ENCODE measurements at regions not wholly inside any gene's neighbourhood (a gene's known extent, or its start where the extent isn't known, plus 50 kb on each side); places are given as distances from the start of the nearest gene placed in this dataset.

DNA sequence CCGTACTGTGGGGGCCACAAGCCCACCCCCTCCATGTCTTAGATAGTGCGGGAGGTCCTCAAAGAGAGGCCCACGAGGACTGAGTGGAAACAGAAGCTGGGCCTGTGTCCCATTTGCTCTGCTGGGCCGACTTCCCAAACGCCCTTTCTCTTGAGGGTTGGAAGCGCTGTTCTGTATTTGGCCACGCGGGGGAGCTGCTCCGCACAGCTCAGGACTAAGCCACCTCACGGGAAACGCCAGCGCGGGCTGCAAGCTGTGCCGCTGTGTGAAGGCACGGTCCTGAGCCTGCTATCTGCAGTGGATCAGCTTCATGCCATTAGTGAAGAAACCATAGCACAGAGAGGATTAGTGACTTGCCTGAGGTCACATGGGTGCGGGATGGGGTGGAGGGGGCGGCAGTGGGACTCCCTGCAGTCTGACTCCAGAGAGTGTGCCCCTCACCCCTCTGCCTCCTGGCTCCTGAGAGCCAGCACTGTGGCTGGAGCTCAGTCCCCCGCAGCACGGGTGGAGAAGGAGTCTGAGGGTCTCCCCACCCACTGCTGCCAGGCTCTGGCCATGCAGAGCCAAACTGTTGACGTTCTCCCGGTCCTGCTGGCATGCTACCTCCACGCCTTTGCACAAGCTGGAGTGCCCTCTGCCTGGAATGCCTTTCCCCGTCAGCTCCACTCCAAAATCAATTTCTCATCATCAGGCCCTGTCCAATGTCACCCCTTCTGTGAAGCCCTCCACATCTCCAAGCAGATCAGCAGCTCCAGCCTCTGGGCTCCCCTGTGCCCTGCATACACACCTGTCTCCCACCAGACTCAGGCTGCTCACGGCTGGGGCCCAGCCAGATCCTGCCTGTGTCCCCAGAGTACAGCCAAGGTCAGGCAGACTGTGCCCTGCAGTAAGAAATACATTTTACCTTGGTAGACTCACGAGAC is 51.5 kb upstream of the LRRC32 start:
- H3K4me3 ChIP-seq (ENCODE audit: low read depth, low read length), result no peak overlapping the region

DNA sequence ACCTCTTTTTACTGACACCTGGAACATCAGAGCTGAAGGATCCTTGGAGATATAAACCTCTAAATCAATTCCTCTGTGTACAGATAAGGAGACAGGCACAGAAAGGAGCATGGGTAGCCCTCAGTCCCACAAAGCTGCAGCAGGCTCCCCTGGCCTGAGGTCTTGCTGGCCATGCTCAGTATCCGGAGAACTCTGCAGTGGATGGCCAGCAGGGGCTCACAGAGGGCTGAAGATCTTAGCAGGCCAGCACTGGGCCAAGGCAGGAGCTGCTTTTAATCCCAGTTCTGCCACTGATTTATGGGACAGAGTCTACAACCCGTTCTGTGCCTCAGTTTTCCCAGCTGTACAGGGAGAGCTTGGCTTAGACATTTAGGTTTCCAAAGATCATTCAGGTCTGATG is 52.6 kb upstream of the LRRC32 start:
- no peak for DNase-seq (ENCODE audit: low read depth)
- H3K4me3 ChIP-seq (ENCODE audit: low read depth, low read length), result no peak overlapping the region
- TF ChIP-seq, protein P1, sequence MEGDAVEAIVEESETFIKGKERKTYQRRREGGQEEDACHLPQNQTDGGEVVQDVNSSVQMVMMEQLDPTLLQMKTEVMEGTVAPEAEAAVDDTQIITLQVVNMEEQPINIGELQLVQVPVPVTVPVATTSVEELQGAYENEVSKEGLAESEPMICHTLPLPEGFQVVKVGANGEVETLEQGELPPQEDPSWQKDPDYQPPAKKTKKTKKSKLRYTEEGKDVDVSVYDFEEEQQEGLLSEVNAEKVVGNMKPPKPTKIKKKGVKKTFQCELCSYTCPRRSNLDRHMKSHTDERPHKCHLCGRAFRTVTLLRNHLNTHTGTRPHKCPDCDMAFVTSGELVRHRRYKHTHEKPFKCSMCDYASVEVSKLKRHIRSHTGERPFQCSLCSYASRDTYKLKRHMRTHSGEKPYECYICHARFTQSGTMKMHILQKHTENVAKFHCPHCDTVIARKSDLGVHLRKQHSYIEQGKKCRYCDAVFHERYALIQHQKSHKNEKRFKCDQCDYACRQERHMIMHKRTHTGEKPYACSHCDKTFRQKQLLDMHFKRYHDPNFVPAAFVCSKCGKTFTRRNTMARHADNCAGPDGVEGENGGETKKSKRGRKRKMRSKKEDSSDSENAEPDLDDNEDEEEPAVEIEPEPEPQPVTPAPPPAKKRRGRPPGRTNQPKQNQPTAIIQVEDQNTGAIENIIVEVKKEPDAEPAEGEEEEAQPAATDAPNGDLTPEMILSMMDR (IDR thresholded peaks at IDR 0.05; ENCODE audit: insufficient read depth, low read depth, low read length, missing control alignments), result no peak

More for the DNA sequence above, 51.5 kb upstream of the LRRC32 start:
- TF ChIP-seq, protein P1 (IDR thresholded peaks at IDR 0.05; ENCODE audit: insufficient read depth, low read depth, low read length, missing control alignments), result peak; percentile 90
- peak; percentile 77 for DNase-seq (ENCODE audit: low read depth)

DNA sequence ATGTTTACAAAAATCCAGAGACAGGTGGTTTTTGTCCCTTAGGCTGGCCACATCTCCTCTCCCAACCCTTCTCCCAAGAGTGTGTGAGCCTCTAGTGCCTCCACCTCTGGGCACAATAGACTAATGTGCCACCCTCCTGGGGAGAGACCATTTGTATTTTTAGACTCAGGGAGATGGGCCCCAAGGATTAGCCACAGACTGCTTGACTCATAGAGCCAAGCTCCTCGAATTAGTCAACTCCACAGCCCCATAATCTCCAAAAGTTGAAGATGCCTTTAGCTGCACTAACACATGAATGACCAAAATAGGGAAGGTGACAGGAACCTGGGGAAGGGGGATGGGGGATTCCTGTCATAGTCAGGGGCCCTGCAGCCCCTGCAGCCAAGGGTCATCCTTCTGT is 53.0 kb upstream of the LRRC32 start:
- no peak for DNase-seq (ENCODE audit: low read depth)
- TF ChIP-seq, protein P1 (IDR thresholded peaks at IDR 0.05; ENCODE audit: insufficient read depth, low read depth, low read length, missing control alignments), result no peak
- H3K4me3 ChIP-seq (ENCODE audit: low read depth, low read length), result no peak overlapping the region

DNA sequence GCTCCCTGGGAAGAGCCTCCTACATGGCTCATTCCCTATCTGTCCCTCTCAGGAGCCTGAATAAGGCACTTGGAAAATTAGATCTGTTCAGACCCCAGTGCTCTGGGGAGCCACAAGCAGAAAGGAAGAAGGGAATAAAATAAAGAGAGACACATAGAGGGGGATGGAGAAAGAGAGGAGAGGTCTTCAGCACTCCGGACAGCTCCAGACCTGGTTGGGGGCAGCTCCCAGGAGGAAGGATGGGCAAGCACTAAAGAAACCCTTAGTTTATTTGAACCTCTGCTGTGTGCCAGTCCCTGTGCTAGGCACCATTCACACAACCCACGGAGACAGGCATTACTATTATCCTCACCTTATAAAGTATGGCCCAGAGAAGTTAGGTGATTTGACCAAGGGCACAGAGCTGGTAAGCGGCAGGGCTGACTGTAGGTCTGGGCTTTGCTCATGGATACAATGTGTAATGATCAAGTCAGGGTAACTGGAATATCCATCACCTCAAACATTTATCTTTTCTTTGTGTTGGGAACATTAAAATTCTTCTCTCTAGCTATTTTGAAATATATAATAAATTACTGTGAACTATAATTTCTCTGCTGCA is 53.7 kb upstream of the LRRC32 start:
- no peak for DNase-seq (ENCODE audit: low read depth)
- TF ChIP-seq, protein P1 (IDR thresholded peaks at IDR 0.05; ENCODE audit: insufficient read depth, low read depth, low read length, missing control alignments), result no peak
- H3K4me3 ChIP-seq (ENCODE audit: low read depth, low read length), result no peak overlapping the region

DNA sequence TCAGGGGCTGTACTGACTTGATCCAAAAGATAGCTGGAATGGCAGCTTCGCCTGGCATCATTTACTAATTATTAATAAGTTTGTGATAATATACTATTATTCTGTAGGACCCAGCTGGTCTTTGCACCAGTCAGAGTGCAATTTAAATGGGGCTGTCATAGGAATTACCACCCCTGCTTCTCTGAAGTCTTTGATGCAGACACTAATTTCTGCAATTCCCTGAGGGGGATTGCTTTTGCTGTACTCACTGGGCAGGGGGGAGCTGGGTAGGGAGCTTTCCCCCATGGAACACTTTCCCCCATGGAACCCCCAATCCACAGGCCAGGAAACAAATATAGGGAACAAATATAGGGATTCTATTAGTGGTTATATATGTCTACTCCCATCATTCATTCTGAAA is 54.9 kb upstream of the TSKU start:
- H3K4me3 ChIP-seq (ENCODE audit: low read depth, low read length), result no peak overlapping the region
- TF ChIP-seq, protein P1 (IDR thresholded peaks at IDR 0.05; ENCODE audit: insufficient read depth, low read depth, low read length, missing control alignments), result no peak
- DNase-seq (ENCODE audit: low read depth), result no peak

DNA sequence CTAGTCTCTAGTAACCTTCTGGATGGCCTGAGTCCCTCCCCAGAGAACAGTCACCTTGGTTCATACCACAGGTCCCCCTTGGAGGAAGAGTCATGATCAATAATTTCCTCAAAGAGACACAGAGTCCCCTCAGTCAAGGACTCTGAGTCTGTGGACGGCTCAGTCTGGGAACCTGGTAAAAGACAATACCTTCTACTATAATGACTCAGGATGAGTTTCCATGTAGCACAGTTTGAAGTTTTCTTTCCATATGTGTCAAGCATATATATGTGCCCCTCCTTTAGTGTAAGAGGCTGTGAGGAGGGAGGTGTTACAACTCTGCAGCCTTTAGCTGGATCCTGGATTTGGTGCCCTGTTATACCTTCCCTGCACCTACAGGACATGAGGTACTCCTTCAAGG is 54.4 kb upstream of the TSKU start:
- TF ChIP-seq, protein P1 (IDR thresholded peaks at IDR 0.05; ENCODE audit: insufficient read depth, low read depth, low read length, missing control alignments), result no peak
- H3K4me3 ChIP-seq (ENCODE audit: low read depth, low read length), result no peak overlapping the region
- no peak for DNase-seq (ENCODE audit: low read depth)

Measured in GM12865 (cell line).